ENCODE measurements at regions not wholly inside any gene's neighbourhood (a gene's known extent, or its start where the extent isn't known, plus 50 kb on each side); places are given as distances from the start of the nearest gene placed in this dataset.

GRCh38 chr11:122336706-122337105 lies 220.7 kb upstream of the BLID start:
- Histone ChIP-seq H3K9me3 (ENCODE audit: control insufficient read depth in 4 of 4, low read length in 3 of 4) (no peaks in the 10 kb centered on the region), H3K4me1 (ENCODE audit: control insufficient read depth in 4 of 4, insufficient read depth in 4 of 4, low read length in 3 of 4) (peaks cover 0 to 10% (median 1%) of the 10 kb centered on the region in 4 donors), H3K27me3 (ENCODE audit: control insufficient read depth in 4 of 4, insufficient read depth in 4 of 4, low read length in 3 of 4) (no peaks in the 10 kb centered on the region), H3K4me3 (ENCODE audit: low read depth in 1 of 3, low read length in 3 of 3) (no peak overlapping the region), H3K36me3 (ENCODE audit: control insufficient read depth in 4 of 4, insufficient read depth in 3 of 4, low read depth in 1 of 4, low read length in 3 of 4) (no peaks in the 10 kb centered on the region), H3K27ac (ENCODE audit: low read depth in 1 of 2, low read length in 2 of 2) (no peak overlapping the region), H3K9ac (ENCODE audit: low read depth in 1 of 2, low read length in 2 of 2) (no peak overlapping the region)
- no peak for TF ChIP-seq CTCF (IDR thresholded peaks at IDR 0.05; ENCODE audit: low read depth, low read length, missing input control)
- TF ChIP-seq, protein P1, sequence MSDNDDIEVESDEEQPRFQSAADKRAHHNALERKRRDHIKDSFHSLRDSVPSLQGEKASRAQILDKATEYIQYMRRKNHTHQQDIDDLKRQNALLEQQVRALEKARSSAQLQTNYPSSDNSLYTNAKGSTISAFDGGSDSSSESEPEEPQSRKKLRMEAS (IDR thresholded peaks at IDR 0.05): no peak
- TF ChIP-seq JUND (IDR thresholded peaks at IDR 0.05): no peak
- no peak for TF ChIP-seq HNF4A (conservative IDR thresholded peaks at IDR 0.05)
- no peak for TF ChIP-seq REST (IDR thresholded peaks at IDR 0.05)
- TF ChIP-seq ATF3 (IDR thresholded peaks at IDR 0.05): no peak
- no peak for TF ChIP-seq SP1 (IDR thresholded peaks at IDR 0.05)
- TF ChIP-seq YY1 (IDR thresholded peaks at IDR 0.05): no peak
- no peak for TF ChIP-seq TAF1 (conservative IDR thresholded peaks at IDR 0.05)
- TF ChIP-seq FOXA1 (IDR thresholded peaks at IDR 0.05): no peak
- no peak for TF ChIP-seq GABPA (IDR thresholded peaks at IDR 0.05 in 1 of 2, conservative IDR thresholded peaks at IDR 0.05 in 1 of 2)
- TF ChIP-seq EGR1 (IDR thresholded peaks at IDR 0.05; ENCODE audit: low read depth in 2 of 2): no peak
- TF ChIP-seq RAD21 (IDR thresholded peaks at IDR 0.05): no peak
- no peak for TF ChIP-seq ZBTB33 (IDR thresholded peaks at IDR 0.05)
- TF ChIP-seq NR2F2 (IDR thresholded peaks at IDR 0.05): no peak
- no peak for DNase-seq (ENCODE audit: low spot score)
- whole genome bisulfite sequencing: 88% methylated on average over 5 of the region's 5 CpGs
